Small intestine (tissue), 7 donors: ENCODE measurements at regions not wholly inside any gene's neighbourhood (a gene's known extent, or its start where the extent isn't known, plus 50 kb on each side); places are given as distances from the start of the nearest gene placed in this dataset.
A peak's percentile ranks its signal among the peaks of the same experiment; 100 is the strongest.
"Not testable (repeated sequence)": the region's sequence is repeated elsewhere in the genome, so short reads cannot be mapped to it uniquely, and the experiment has no call there.

Experiments used
- DNase-seq, 2 donors: peaks; one replicate each; pipeline versions ENCODE4 v3.0.0 to v3.0.0-alpha.2; 2013
- FAIRE-seq: peaks from 2 replicates; lab custom pipeline; 2012; peaks lifted over from hg19 to GRCh38; lab: Jason Lieb, UNC
- H3K27ac ChIP-seq, 3 donors: one replicate each; pipeline ENCODE4 v1.5.1; 2013; ENCODE audit warnings: low read length in 2 of 3, mild to moderate bottlenecking in 2 of 3, control low read depth in 1 of 3, inconsistent platforms in 1 of 3, low read depth in 1 of 3, moderate library complexity in 1 of 3
- H3K27me3 ChIP-seq, 3 donors: one replicate each; pipeline ENCODE4 v1.6.1; 2013; ENCODE audit warnings: low read length in 3 of 3, inconsistent platforms in 1 of 3; ENCODE audit not compliant: control insufficient read depth in 3 of 3, insufficient read depth in 3 of 3
- H3K36me3 ChIP-seq, 3 donors: one replicate each; pipeline ENCODE4 v1.6.1; 2013; ENCODE audit warnings: low read length in 3 of 3, inconsistent platforms in 1 of 3, low read depth in 1 of 3, mild to moderate bottlenecking in 1 of 3, moderate library complexity in 1 of 3; ENCODE audit not compliant: control insufficient read depth in 3 of 3, insufficient read depth in 2 of 3
- H3K4me1 ChIP-seq, 3 donors: one replicate each; pipeline ENCODE4 v1.6.1; 2013; ENCODE audit warnings: low read length in 2 of 3, inconsistent platforms in 1 of 3, low read depth in 1 of 3, mild to moderate bottlenecking in 1 of 3, moderate library complexity in 1 of 3; ENCODE audit not compliant: control insufficient read depth in 3 of 3, insufficient read depth in 2 of 3
- H3K4me3 ChIP-seq, 3 donors: one replicate each; pipeline ENCODE4 v1.5.1; 2013; ENCODE audit warnings: low read length in 3 of 3, control low read depth in 1 of 3, inconsistent platforms in 1 of 3, low read depth in 1 of 3, mild to moderate bottlenecking in 1 of 3, moderate library complexity in 1 of 3
- H3K9me3 ChIP-seq, 2 donors: one replicate each; pipeline ENCODE4 v1.6.1; 2013; ENCODE audit warnings: low read depth in 1 of 2, low read length in 1 of 2; ENCODE audit not compliant: control insufficient read depth in 2 of 2, insufficient read depth in 1 of 2
- WGBS, 3 donors: extraction: QIAGEN DNeasy Blood & Tissue Kit; methylation state at CpG; one replicate each; pipeline ENCODE4 v1.1.7; 2013; 5-methylcytosine and 5-hydroxymethylcytosine counted together
- donor health status: healthy with polysubstance abuse.
- donor health status: control.
- donor health status: control.
- donor health status: Bipolar disorder and iron deficiency.
- donor health status: healthy.

- 88 to 97% (median 91%) methylated on average over 4 of the region's 4 CpGs for WGBS, 3 donors
- no peaks in the 10 kb centered on the region for H3K27me3 ChIP-seq
- no peak for FAIRE-seq
Measured at GRCh38 chr12:4187916-4188315, 85.6 kb upstream of the CCND2 start.

GRCh38 chr12:4187315-4187714 is 86.2 kb upstream of the CCND2 start:
- WGBS, 3 donors = 49 to 56% (median 49%) methylated on average over 3 of the region's 3 CpGs
- DNase-seq, H3K36me3 ChIP-seq, H3K9me3 ChIP-seq, H3K4me1 ChIP-seq, FAIRE-seq, H3K4me3 ChIP-seq, H3K27ac ChIP-seq, H3K27me3 ChIP-seq: not testable (repeated sequence)

More at GRCh38 chr12:4187916-4188315, 85.6 kb upstream of the CCND2 start:
- no peak for DNase-seq
- Histone ChIP-seq H3K36me3 (no peaks in the 10 kb centered on the region), H3K9me3 (no peaks in the 10 kb centered on the region), H3K27ac (no peak overlapping the region), H3K4me3 (no peak overlapping the region), H3K4me1 (no peaks in the 10 kb centered on the region)

- H3K36me3 ChIP-seq = no peaks in the 10 kb centered on the region
- no peak overlapping the region for H3K27ac ChIP-seq
- no peaks in the 10 kb centered on the region for H3K27me3 ChIP-seq
- no peaks in the 10 kb centered on the region for H3K4me1 ChIP-seq
- 65 to 70% (median 70%) methylated on average over 4 of the region's 4 CpGs for WGBS, 3 donors
- H3K9me3 ChIP-seq = no peaks in the 10 kb centered on the region
- no peak for DNase-seq
- H3K4me3 ChIP-seq = no peak overlapping the region
- no peak for FAIRE-seq
Measured at GRCh38 chr12:4178424-4179170, 95.0 kb upstream of the CCND2 start.

DNA sequence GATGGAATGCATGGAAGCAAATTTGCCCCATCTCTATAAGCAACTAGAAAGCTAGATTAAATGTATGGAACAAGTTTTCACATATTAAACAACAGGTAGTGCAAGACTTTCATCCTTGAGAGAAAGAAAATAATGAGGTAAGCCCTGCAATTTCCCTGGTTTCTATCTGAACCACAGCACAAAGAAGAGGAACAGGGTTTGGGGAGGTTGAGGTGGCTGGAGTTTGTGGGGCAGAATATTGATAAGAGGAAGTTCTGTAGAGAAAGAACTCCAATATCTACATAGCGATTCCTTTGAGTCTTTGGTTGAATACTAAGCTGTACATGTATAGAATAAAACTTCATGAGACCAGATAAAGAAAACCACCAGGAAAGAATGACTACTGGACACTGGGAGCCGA is 96.3 kb upstream of the CCND2 start:
- WGBS, 3 donors = 84 to 97% (median 95%) methylated on average over 2 of the region's 2 CpGs
- H3K27ac ChIP-seq = no peak overlapping the region

GRCh38 chr12:4176168-4176567 is 97.4 kb upstream of the CCND2 start:
- peak; percentile 5 for FAIRE-seq
- H3K9me3 ChIP-seq = no peaks in the 10 kb centered on the region

More for the DNA sequence above, 96.3 kb upstream of the CCND2 start:
- Histone ChIP-seq H3K9me3 (no peaks in the 10 kb centered on the region), H3K27me3 (no peaks in the 10 kb centered on the region), H3K36me3 (no peaks in the 10 kb centered on the region), H3K4me3 (no peak overlapping the region), H3K4me1 (no peaks in the 10 kb centered on the region)
- FAIRE-seq (no peak), DNase-seq (no peak)

GRCh38 chr12:4174417-4174816 is 99.1 kb upstream of the CCND2 start:
- FAIRE-seq = no peak
- WGBS, 3 donors = 86 to 95% (median 93%) methylated on average over 3 of the region's 3 CpGs

More at GRCh38 chr12:4176168-4176567, 97.4 kb upstream of the CCND2 start:
- Histone ChIP-seq H3K36me3 (no peaks in the 10 kb centered on the region), H3K27me3 (no peaks in the 10 kb centered on the region), H3K4me1 (no peaks in the 10 kb centered on the region), H3K4me3 (no peak overlapping the region), H3K27ac (no peak overlapping the region)
- DNase-seq = no peak

DNA sequence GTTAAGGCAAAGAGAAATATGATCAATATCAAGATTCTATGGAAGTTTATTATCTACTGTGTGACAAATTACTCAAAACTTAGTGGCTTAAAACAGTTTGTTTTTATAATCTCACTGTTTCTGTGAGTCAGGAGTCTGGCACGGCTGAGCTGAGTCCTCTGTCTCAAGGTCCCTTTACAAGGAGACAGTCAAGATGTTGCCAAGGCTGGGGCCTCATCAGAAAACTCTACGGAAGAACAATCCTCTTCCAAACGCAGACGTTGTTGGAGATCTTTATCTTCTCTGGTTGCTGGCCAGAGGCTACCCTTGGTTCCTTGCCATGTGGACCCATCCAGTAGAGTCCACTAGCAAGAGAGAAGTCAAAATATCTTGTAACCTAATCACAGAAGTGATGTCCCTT is 100.6 kb upstream of the CCND2 start:
- Histone ChIP-seq H3K4me3 (no peak overlapping the region), H3K27ac (no peak overlapping the region), H3K9me3 (no peaks in the 10 kb centered on the region), H3K27me3 (no peaks in the 10 kb centered on the region), H3K36me3 (no peaks in the 10 kb centered on the region), H3K4me1 (no peaks in the 10 kb centered on the region)
- FAIRE-seq = no peak
- 61 to 62% (median 62%) methylated on average over 4 of the region's 4 CpGs for WGBS, 3 donors
- no peak for DNase-seq

More at GRCh38 chr12:4174417-4174816, 99.1 kb upstream of the CCND2 start:
- no peaks in the 10 kb centered on the region for H3K27me3 ChIP-seq
- H3K9me3 ChIP-seq = no peaks in the 10 kb centered on the region
- no peaks in the 10 kb centered on the region for H3K36me3 ChIP-seq
- H3K4me3 ChIP-seq = no peak overlapping the region
- no peak for DNase-seq
- no peak overlapping the region for H3K27ac ChIP-seq
- no peaks in the 10 kb centered on the region for H3K4me1 ChIP-seq

DNA sequence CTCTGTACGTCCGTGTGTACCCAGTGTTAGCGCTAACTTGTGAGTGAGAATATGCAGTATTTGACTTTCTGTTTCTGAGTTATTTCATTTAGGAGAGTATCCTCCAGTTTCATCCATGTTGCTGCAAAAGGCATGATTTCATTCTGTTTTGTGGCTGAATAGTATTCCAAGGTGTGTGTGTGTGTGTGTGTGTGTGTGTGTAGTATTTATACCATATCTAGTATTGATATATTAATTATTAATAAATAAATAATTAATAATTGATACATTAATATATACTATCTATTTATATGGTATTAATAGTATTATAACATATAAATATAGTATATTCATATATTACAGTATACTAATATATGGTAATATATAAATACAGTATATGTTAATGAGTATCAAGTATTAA is 101.8 kb upstream of the CCND2 start:
- Histone ChIP-seq H3K4me3 (no peak overlapping the region), H3K27me3 (no peaks in the 10 kb centered on the region), H3K9me3 (no peaks in the 10 kb centered on the region), H3K4me1 (no peaks in the 10 kb centered on the region), H3K36me3 (no peaks in the 10 kb centered on the region), H3K27ac (no peak overlapping the region)
- WGBS, 3 donors = 88 to 95% (median 94%) methylated on average over 3 of the region's 3 CpGs
- FAIRE-seq (no peak), DNase-seq (no peak)

- no peak overlapping the region for H3K4me3 ChIP-seq
- H3K27ac ChIP-seq = no peak overlapping the region
- no peaks in the 10 kb centered on the region for H3K36me3 ChIP-seq
- no peak for DNase-seq
- WGBS, 3 donors = 75 to 88% (median 84%) methylated on average over 4 of the region's 4 CpGs
- no peak for FAIRE-seq
- H3K9me3 ChIP-seq = no peaks in the 10 kb centered on the region
- peaks cover 0 to 6% (median 0%) of the 10 kb centered on the region in 3 donors for H3K4me1 ChIP-seq
- no peaks in the 10 kb centered on the region for H3K27me3 ChIP-seq
Measured at GRCh38 chr12:4169959-4170358, 103.6 kb upstream of the CCND2 start.
